PC-9 (cell line): ENCODE measurements at regions not wholly inside any gene's neighbourhood (a gene's known extent, or its start where the extent isn't known, plus 50 kb on each side); places are given as distances from the start of the nearest gene placed in this dataset.

ENCODE experiments used
- BruUV-seq: library from RNA; stranded (reverse); fragments of 400-500 nt; replicated peaks from 2 replicates; lab custom pipeline; 2021; lab: Mats Ljungman, UMichigan
- CTCF ChIA-PET: fragments of 300-600 bp; sonication (Branson Sonifier 250); formaldehyde crosslinking; loops from one replicate; lab custom pipeline; 2022; ENCODE audit warnings: antibody characterized with exemption; lab: Charles Lee
- POLR2A ChIA-PET: fragments of 300-600 bp; sonication (Branson Sonifier 250); formaldehyde crosslinking; loops from one replicate; lab custom pipeline; 2022; ENCODE audit warnings: antibody characterized with exemption; ENCODE audit not compliant: unreplicated experiment; lab: Charles Lee
- DNase-seq, 2 experiments: peaks; one replicate each; pipeline versions ENCODE4 v3.0.0 to v3.0.0-alpha.2; 2015 to 2022; ENCODE audit warnings: mixed read lengths in 1 of 2
- H2AFZ ChIP-seq: fragments of 200-600 bp; sonication (generic); 2 replicates; pipeline ENCODE4 v1.8.1; 2017; ENCODE audit warnings: antibody characterized with exemption
- H3F3A ChIP-seq: fragments of 200-600 bp; sonication (generic); 2 replicates; pipeline ENCODE4 v1.8.1; 2017; ENCODE audit warnings: antibody characterized with exemption, mild to moderate bottlenecking, low read depth; ENCODE audit not compliant: insufficient read depth
- H3K27ac ChIP-seq: fragments of 200-600 bp; sonication (generic); 2 replicates; pipeline ENCODE4 v1.6.1; 2016; ENCODE audit warnings: mixed run types
- H3K27me3 ChIP-seq: fragments of 200-600 bp; sonication (generic); 2 replicates; pipeline ENCODE4 v1.6.1; 2016; ENCODE audit warnings: low read depth, mixed run types; ENCODE audit not compliant: insufficient read depth
- H3K36me3 ChIP-seq: fragments of 200-600 bp; sonication (generic); 2 replicates; pipeline ENCODE4 v1.6.1; 2016; ENCODE audit warnings: low read depth, mixed run types
- H3K4me1 ChIP-seq: fragments of 200-600 bp; sonication (generic); replicated peaks from 2 replicates; pipeline ENCODE4 v1.6.1; 2016; ENCODE audit warnings: mixed run types; ENCODE audit not compliant: insufficient read depth
- H3K4me2 ChIP-seq: fragments of 200-600 bp; sonication (generic); 2 replicates; pipeline ENCODE4 v1.6.1; 2017; ENCODE audit warnings: mixed run types
- H3K4me3 ChIP-seq: fragments of 200-600 bp; sonication (generic); 2 replicates; pipeline ENCODE4 v1.6.1; 2016; ENCODE audit warnings: mixed run types
- H3K79me2 ChIP-seq: fragments of 200-600 bp; sonication (generic); 2 replicates; pipeline ENCODE4 v1.6.1; 2017; ENCODE audit warnings: low read depth, mixed run types
- H3K9me2 ChIP-seq: fragments of 200-600 bp; sonication (generic); 2 replicates; pipeline ENCODE4 v1.8.1; 2017; ENCODE audit warnings: mild to moderate bottlenecking; ENCODE audit not compliant: insufficient read depth
- H3K9me3 ChIP-seq: fragments of 200-600 bp; sonication (generic); 2 replicates; pipeline ENCODE4 v1.8.1; 2016; ENCODE audit warnings: low read depth; ENCODE audit not compliant: insufficient read depth
- H4K20me1 ChIP-seq: fragments of 200-600 bp; sonication (generic); 2 replicates; pipeline ENCODE4 v1.8.1; 2017; ENCODE audit not compliant: insufficient read depth
- CTCF ChIP-seq: fragments of 200-600 bp; sonication (generic); conservative IDR thresholded peaks from 2 replicates; pipeline ENCODE4 v1.6.1; 2017; ENCODE audit warnings: mixed run types, antibody characterized with exemption, mild to moderate bottlenecking, moderate library complexity
- EZH2 ChIP-seq: fragments of 200-600 bp; sonication (generic); IDR thresholded peaks from 2 replicates; pipeline ENCODE4 v1.8.0; 2017; ENCODE audit warnings: antibody characterized with exemption, low read depth
- intact Hi-C: fragments of 100-400 bp; cut with micrococcal nuclease; formaldehyde crosslinking; loops from one replicate; pipeline ENCODE4 v1.10.0; 2022; ENCODE audit not compliant: unreplicated experiment

DNA sequence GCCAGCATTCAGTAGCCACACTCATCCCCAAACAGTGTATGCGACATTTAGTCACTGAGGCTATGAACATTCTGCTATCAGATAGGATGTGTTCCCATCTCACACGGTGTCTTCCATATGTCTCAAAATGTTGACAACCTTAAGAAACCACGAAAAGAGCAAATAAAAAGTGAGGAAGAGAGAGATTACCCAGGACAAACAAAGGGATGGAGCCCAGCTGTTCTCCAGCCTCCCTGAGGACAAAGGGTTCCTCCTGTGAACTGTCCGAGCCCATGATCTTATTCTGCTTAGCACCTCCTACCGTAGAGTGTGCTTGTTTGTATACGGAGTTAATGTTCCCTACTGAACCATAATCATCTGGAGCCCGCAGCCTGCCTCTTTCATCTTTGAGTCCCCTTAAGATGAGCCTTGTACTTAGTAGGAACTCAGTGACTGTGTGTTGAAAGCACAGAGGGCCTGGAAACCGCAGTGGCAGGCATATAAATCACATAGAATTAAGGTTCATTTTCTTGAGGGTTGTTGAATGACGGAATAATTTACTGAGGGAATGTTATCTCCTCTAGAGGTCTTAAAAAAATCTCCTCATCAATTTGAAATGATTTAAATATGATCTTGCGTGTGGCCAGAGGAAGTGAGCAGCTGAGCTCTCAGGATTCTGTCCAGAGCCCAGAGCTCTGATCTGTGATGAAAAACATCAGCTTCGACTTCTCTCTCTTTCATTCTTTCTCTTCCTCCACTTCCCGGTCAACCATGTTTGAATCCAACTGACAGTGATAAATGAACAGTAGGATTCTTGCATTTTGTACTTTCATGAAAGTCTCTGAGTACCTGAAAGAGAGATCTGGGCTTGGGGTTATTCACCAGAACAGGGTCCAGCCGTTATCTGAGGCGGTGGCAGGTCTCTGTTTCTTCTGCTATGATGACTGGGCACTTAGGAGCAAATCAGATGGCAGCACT is 200.5 kb downstream of the KLF5 start:
- H3K27ac ChIP-seq = no peak overlapping the region
- H4K20me1 ChIP-seq = no peaks in the 10 kb centered on the region
- no peak for DNase-seq
- intact Hi-C loops = no loop called here
- POLR2A ChIA-PET = interaction anchor here (0.8 kb wide), 1 partner anchor 19 kb away, joined by 8 read pairs; no protein-coding TSS in a partner anchor
- H3K4me1 ChIP-seq = peaks cover 5% of the 10 kb centered on the region
- no peaks in the 10 kb centered on the region for H3K79me2 ChIP-seq
- H3K4me2 ChIP-seq = no peak overlapping the region
- H3K9me3 ChIP-seq = no peaks in the 10 kb centered on the region
- H3K36me3 ChIP-seq = no peaks in the 10 kb centered on the region
- no peak overlapping the region for H3K4me3 ChIP-seq
- no peak overlapping the region; the same call in 1 of the 2 replicates for H2AFZ ChIP-seq
- no peaks in the 10 kb centered on the region; the same call in 1 of the 2 replicates for H3F3A ChIP-seq
- no TSS peak for BruUV-seq
- CTCF ChIA-PET = no interaction called here
- H3K9me2 ChIP-seq = no peaks in the 10 kb centered on the region
- H3K27me3 ChIP-seq = no peaks in the 10 kb centered on the region
- no peak for TF ChIP-seq EZH2
- no peak for TF ChIP-seq CTCF

- BruUV-seq = no TSS peak
Observed at GRCh38 chr13:73258406-73258805, 199.6 kb downstream of the KLF5 start.

DNA sequence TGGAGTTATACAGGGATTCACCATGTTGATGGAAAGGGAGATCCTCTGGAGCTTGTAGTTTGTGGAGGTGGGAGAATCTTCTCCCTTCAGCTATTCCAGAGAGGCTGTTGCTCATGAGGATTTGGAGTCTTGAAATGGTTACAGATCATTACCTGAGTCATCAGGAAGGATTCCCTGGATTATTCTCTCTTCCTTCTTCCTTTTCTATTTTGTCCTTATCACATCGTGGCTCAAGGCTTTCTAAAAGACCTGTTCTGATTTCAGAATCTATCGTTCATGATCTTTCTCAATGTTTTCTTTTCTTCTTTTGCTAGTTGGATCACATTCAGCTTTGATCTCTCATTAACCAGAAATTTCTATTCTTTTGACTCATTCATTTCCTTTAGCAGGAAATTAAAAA is 196.0 kb downstream of the KLF5 start:
- Histone ChIP-seq H3K79me2 (no peaks in the 10 kb centered on the region), H3K4me1 (peaks cover 7% of the 10 kb centered on the region), H3K9me3 (no peaks in the 10 kb centered on the region), H3K4me2 (no peak overlapping the region), H3K27me3 (no peaks in the 10 kb centered on the region), H3F3A (peaks cover under 1% of the 10 kb centered on the region; the same call in 1 of the 2 replicates), H4K20me1 (no peaks in the 10 kb centered on the region), H3K36me3 (no peaks in the 10 kb centered on the region), H3K27ac (no peak overlapping the region), H3K9me2 (no peaks in the 10 kb centered on the region), H3K4me3 (no peak overlapping the region), H2AFZ (peak overlapping the region; percentile 25; the same call in 1 of the 2 replicates)
- no peak for TF ChIP-seq EZH2
- TF ChIP-seq CTCF = no peak
- intact Hi-C loops = no loop called here
- no TSS peak for BruUV-seq
- ChIA-PET CTCF (no interaction called here), POLR2A (no interaction called here)
- no peak for DNase-seq

More at GRCh38 chr13:73258406-73258805, 199.6 kb downstream of the KLF5 start:
- Histone ChIP-seq H3F3A (no peaks in the 10 kb centered on the region; the same call in 1 of the 2 replicates), H3K4me3 (no peak overlapping the region), H3K27me3 (no peaks in the 10 kb centered on the region), H3K4me2 (no peak overlapping the region), H2AFZ (no peak overlapping the region; the same call in 1 of the 2 replicates), H3K4me1 (peaks cover 5% of the 10 kb centered on the region), H3K9me3 (no peaks in the 10 kb centered on the region), H4K20me1 (no peaks in the 10 kb centered on the region), H3K27ac (no peak overlapping the region), H3K36me3 (no peaks in the 10 kb centered on the region), H3K9me2 (no peaks in the 10 kb centered on the region), H3K79me2 (no peaks in the 10 kb centered on the region)
- CTCF ChIA-PET = no interaction called here
- intact Hi-C loops = no loop called here
- POLR2A ChIA-PET = no interaction called here
- DNase-seq = no peak
- TF ChIP-seq EZH2 (no peak), CTCF (no peak)
